ENCODE measurements at regions not wholly inside any gene's neighbourhood (a gene's known extent, or its start where the extent isn't known, plus 50 kb on each side); places are given as distances from the start of the nearest gene placed in this dataset.

DNA sequence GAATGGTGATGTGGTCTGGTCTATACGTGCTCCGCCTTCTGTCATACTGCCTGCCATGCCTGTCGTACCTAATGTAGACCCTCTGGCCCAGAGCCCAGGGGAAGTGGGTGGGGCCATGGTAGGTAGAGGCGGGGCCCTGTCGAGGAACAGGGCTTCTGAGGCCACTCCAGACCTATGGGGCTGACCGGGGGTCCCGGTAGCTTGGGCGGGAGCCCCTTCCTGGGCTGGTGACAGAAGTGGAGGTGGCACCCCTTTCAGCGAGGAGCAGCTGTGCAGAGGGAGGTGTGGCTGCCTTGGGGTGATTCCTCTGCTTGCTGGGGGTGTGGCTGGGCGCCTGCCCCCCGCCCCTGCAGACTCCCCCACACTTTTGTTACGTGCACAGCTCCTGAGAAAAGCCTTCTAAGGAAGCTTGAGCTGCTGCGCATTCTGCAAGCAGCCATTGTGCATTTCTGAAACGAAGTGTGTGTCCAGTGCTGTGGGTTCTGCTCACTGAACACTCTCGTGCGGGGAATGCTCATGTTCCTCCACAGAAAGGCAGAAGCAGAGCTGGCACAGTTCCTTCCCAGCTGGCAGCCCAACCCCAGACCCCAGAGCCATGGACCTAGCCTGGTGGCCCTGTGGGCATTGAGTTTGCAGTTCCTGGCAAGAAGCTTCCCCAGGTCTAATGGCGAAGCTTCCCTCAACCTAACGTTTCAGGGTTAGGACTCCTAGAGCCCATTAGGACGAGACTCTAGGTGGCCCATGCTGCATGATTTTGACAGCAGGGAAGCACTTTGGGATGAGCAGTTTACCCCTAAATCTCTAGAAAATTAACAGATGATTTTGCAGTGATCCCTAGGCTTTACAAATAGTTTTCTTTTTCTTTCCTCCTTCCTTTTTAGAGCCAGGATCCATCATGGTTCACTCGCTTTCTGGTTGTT, 72.7 kb upstream of the HGFAC start:
- Histone ChIP-seq H3K27me3 (replicated peaks; ENCODE audit: insufficient read depth) (no peaks in the 10 kb centered on the region), H3K27ac (no peak overlapping the region), H3K36me3 (no peaks in the 10 kb centered on the region), H3K4me3 (no peak overlapping the region), H3K4me1 (replicated peaks) (peaks cover 7% of the 10 kb centered on the region), H3K9me3 (no peaks in the 10 kb centered on the region)
- no peak for DNase-seq (ENCODE audit: low spot score)
- TF ChIP-seq, protein P1, sequence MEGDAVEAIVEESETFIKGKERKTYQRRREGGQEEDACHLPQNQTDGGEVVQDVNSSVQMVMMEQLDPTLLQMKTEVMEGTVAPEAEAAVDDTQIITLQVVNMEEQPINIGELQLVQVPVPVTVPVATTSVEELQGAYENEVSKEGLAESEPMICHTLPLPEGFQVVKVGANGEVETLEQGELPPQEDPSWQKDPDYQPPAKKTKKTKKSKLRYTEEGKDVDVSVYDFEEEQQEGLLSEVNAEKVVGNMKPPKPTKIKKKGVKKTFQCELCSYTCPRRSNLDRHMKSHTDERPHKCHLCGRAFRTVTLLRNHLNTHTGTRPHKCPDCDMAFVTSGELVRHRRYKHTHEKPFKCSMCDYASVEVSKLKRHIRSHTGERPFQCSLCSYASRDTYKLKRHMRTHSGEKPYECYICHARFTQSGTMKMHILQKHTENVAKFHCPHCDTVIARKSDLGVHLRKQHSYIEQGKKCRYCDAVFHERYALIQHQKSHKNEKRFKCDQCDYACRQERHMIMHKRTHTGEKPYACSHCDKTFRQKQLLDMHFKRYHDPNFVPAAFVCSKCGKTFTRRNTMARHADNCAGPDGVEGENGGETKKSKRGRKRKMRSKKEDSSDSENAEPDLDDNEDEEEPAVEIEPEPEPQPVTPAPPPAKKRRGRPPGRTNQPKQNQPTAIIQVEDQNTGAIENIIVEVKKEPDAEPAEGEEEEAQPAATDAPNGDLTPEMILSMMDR (IDR thresholded peaks at IDR 0.05) = no peak
- TF ChIP-seq POLR2AphosphoS5 (IDR thresholded peaks at IDR 0.05) (no peak), POLR2A (IDR thresholded peaks at IDR 0.05) (no peak)
- WGBS = 39% methylated on average over 20 of the region's 20 CpGs
- intact Hi-C loops (cut with DNase I) = no loop called here

DNA sequence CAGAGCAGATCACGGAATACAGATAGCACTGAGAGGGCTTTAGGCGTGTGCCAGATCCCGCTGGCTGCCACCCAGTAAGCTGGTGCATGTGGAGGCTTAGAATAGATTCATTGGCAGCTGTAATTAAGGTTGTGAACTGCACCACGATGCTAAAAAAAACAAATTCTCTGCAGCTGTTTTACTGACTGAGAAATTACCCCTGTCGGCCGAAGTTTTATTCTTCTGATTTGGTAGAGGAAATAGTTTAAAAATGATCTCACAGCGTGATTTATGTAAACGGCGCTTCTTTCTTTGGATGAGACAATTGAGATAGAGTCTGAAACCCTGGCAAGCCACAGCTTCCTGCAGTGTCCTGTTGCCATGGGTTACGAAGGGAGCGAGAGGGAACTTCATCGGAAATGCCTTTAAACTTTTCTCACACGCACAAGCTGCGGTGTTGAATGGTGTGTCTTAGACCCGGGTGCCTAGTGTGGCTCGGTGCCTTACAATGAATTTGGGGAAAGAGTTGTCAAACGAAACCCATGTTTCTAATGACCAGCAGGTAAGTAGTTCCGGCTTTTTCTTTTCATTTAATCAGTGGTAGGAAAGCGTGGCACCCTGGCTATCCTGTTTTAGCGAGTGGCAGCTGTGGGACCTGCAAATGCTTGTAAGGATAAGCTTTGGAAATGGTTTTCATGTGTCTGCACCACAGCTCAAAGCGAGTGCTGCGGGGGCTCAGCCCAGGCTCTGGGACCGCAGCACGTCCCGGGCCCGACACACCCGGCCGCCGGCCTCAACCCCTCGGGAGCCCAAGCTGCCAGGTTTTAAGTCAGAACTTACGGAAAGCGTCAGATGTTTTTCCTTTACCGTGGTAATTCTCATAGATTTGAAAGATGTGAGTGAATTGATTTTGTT, 71.7 kb upstream of the HGFAC start:
- no peak for DNase-seq (ENCODE audit: low spot score)
- TF ChIP-seq, protein P1 (IDR thresholded peaks at IDR 0.05) = peak in 1 of 4 experiments; percentile 16
- no peak for TF ChIP-seq POLR2A (IDR thresholded peaks at IDR 0.05)
- TF ChIP-seq POLR2AphosphoS5 (IDR thresholded peaks at IDR 0.05) = no peak
- Histone ChIP-seq H3K27ac (no peak overlapping the region), H3K4me1 (replicated peaks) (peaks cover 7% of the 10 kb centered on the region), H3K36me3 (no peaks in the 10 kb centered on the region), H3K27me3 (replicated peaks; ENCODE audit: insufficient read depth) (no peaks in the 10 kb centered on the region), H3K4me3 (no peak overlapping the region), H3K9me3 (no peaks in the 10 kb centered on the region)
- WGBS = 40% methylated on average over 33 of the region's 33 CpGs
- intact Hi-C loops (cut with DNase I) = no loop called here

DNA sequence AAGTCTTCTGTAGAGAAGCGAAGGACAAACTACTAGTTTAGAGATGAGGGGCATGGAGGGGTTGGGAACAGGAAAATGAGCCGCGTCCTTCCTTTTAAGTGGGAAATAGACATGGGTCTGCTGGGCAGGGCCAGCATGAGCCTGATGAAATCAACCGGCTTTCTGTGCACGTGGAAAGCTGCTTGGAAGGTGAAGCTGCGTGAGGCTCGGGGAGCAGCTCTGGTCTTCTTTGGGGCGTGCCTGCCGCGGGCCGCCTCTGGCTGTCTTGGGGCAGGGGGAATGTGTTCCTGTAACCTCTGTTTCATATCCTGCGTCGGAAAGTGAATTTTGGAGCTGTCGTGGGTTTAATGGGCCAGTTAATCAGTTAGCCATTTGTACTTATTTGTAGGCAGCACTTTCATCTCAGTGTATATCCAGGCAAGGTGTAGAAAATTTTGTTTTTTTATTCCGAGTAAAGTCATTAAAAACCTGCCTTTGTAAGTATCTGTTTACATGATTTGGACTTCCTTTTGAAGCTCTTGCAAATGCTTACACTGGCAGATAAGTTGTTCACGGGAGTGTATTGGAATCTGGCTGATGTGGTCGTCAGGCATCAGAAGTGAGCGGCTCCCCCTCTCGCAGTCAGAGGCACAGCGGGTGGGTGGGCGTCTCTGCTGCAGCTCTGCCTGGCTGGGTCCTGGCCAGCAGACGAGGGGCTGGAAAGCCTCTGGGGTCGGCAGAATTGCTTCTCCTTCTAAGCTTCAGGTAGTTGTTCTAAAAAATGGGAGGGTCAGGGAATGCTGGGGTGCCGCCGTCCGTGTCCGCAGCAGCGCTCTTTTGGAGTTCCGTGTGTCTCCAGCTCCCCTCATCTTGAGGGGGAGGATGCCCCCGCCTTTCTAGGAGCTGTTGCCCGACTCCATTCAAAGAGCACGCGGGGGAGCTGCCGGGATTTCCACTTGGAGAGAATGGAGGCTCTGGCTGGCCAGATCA, 70.5 kb upstream of the HGFAC start:
- no peak overlapping the region for H3K27ac ChIP-seq
- peaks cover 7% of the 10 kb centered on the region for H3K4me1 ChIP-seq (replicated peaks)
- no peaks in the 10 kb centered on the region for H3K36me3 ChIP-seq
- TF ChIP-seq POLR2A (IDR thresholded peaks at IDR 0.05) (no peak), POLR2AphosphoS5 (IDR thresholded peaks at IDR 0.05) (no peak)
- TF ChIP-seq, protein P1 (IDR thresholded peaks at IDR 0.05) = no peak
- no peaks in the 10 kb centered on the region for H3K27me3 ChIP-seq (replicated peaks; ENCODE audit: insufficient read depth)
- WGBS = 54% methylated on average over 34 of the region's 34 CpGs
- no peaks in the 10 kb centered on the region for H3K9me3 ChIP-seq
- no peak overlapping the region for H3K4me3 ChIP-seq
- no peak for DNase-seq (ENCODE audit: low spot score)
- intact Hi-C loops (cut with DNase I) = no loop called here

DNA sequence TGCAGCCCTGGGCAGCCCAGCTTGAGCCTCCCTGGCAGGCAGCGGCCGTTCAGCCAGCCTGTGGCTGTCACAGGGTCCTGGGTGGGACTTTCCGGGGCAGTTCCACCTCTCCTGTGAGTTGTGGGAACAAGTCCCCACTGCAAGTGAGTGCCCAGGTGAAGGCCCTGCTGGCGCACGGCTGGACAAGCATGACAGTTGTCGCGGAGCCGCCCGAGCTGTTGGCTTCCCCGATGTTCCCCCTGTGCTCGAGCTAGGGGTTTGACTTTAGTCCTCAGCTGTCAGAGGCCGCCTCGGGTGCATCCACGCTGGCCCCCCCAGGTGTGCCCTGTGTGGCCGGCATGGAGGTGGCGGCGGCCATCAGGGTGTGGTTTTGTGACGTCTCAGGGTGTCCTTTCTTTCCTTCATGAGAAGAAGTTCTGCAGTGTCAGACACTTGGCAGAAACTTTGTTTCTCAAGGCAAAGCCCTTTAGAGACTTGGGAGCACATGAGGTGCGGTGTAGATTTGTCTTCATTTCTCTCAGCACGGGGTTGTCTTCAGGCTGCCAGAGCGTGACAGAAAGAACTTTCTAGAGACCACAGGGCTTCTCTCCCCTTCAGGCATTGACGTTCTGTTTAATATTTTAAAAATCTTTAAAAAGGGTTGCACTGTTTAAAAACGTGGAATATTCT, 69.4 kb upstream of the HGFAC start:
- Histone ChIP-seq H3K36me3 (no peaks in the 10 kb centered on the region), H3K27ac (no peak overlapping the region), H3K4me3 (no peak overlapping the region), H3K27me3 (replicated peaks; ENCODE audit: insufficient read depth) (no peaks in the 10 kb centered on the region), H3K9me3 (no peaks in the 10 kb centered on the region), H3K4me1 (replicated peaks) (peaks cover 7% of the 10 kb centered on the region)
- intact Hi-C loops (cut with DNase I) = no loop called here
- no peak for TF ChIP-seq POLR2A (IDR thresholded peaks at IDR 0.05)
- TF ChIP-seq POLR2AphosphoS5 (IDR thresholded peaks at IDR 0.05) = no peak
- TF ChIP-seq, protein P1 (IDR thresholded peaks at IDR 0.05) = no peak
- 80% methylated on average over 17 of the region's 23 CpGs for WGBS
- DNase-seq (ENCODE audit: low spot score) = no peak
